NB4 (cell line): ENCODE measurements at regions not wholly inside any gene's neighbourhood (a gene's known extent, or its start where the extent isn't known, plus 50 kb on each side); places are given as distances from the start of the nearest gene placed in this dataset.

Experiments
- CTCF ChIP-seq: IDR thresholded peaks from one replicate; pipeline ENCODE4 v1.5.1; 2012; ENCODE audit warnings: low read depth, low read length
- MAX ChIP-seq: IDR thresholded peaks from 2 replicates; pipeline ENCODE4 v1.6.1; 2011; ENCODE audit warnings: low read depth, low read length
- MYC ChIP-seq: IDR thresholded peaks from 2 replicates; pipeline ENCODE4 v1.6.1; 2011; ENCODE audit warnings: low read depth, low read length

GRCh38 chr17:71432378-71433315 is 688.2 kb upstream of the SOX9 start:
- TF ChIP-seq CTCF (no peak), MAX (no peak), MYC (no peak)
